OCI-M1 (cell line): ENCODE measurements at regions not wholly inside any gene's neighbourhood (a gene's known extent, or its start where the extent isn't known, plus 50 kb on each side); places are given as distances from the start of the nearest gene placed in this dataset.

ENCODE experiments used
- DNase-seq: peaks from one replicate; lab custom pipeline; 2025; lab: John Stamatoyannopoulos, UW

- no peak for DNase-seq
Measured at GRCh38 chr5:56588131-56588487, 227.2 kb upstream of the MAP3K1 start.

GRCh38 chr5:56587381-56588130 is 227.8 kb upstream of the MAP3K1 start:
- no peak for DNase-seq

- peak; percentile 54 for DNase-seq
Measured at GRCh38 chr5:56585999-56586691, 229.2 kb upstream of the MAP3K1 start.

GRCh38 chr5:56585461-56585860 is 229.9 kb upstream of the MAP3K1 start:
- DNase-seq = peak; percentile 34

- DNase-seq = no peak
Measured at GRCh38 chr5:56581426-56581825, 233.9 kb upstream of the MAP3K1 start.

- no peak for DNase-seq
Measured at GRCh38 chr5:56580864-56581263, 234.5 kb upstream of the MAP3K1 start.

- DNase-seq = no peak
Measured at GRCh38 chr5:56575821-56576220, 239.5 kb upstream of the MAP3K1 start.

GRCh38 chr5:56574778-56575177 is 240.6 kb upstream of the MAP3K1 start:
- DNase-seq = no peak

- no peak for DNase-seq
Measured at GRCh38 chr5:56569566-56569965, 245.8 kb upstream of the MAP3K1 start.

GRCh38 chr5:56569076-56569475 is 246.3 kb upstream of the MAP3K1 start:
- DNase-seq = no peak

- no peak for DNase-seq
Measured at GRCh38 chr5:56567278-56567677, 248.1 kb upstream of the MAP3K1 start.

- peak; percentile 56 for DNase-seq
Measured at GRCh38 chr5:56566374-56567249, 248.7 kb upstream of the MAP3K1 start.

GRCh38 chr5:56565644-56566043 is 249.7 kb upstream of the MAP3K1 start:
- DNase-seq = no peak

- DNase-seq = no peak
Measured at GRCh38 chr5:56565283-56565615, 250.1 kb upstream of the MAP3K1 start.

- no peak for DNase-seq
Measured at GRCh38 chr5:56564541-56565282, 250.6 kb upstream of the MAP3K1 start.

GRCh38 chr5:56561455-56561854 is 253.9 kb upstream of the MAP3K1 start:
- no peak for DNase-seq

GRCh38 chr5:56558131-56558745 is 257.1 kb upstream of the MAP3K1 start:
- DNase-seq = no peak

GRCh38 chr5:56557198-56557597 is 258.2 kb upstream of the MAP3K1 start:
- DNase-seq = peak; percentile 27

GRCh38 chr5:56552612-56553268 is 262.6 kb upstream of the MAP3K1 start:
- no peak for DNase-seq

GRCh38 chr5:56550227-56550626 is 265.1 kb upstream of the MAP3K1 start:
- no peak for DNase-seq
